NCI-H345 (cell line): ENCODE measurements at regions not wholly inside any gene's neighbourhood (a gene's known extent, or its start where the extent isn't known, plus 50 kb on each side); places are given as distances from the start of the nearest gene placed in this dataset.

Source experiments
- DNase-seq: peaks from one replicate; lab custom pipeline; 2025; lab: John Stamatoyannopoulos, UW

DNA sequence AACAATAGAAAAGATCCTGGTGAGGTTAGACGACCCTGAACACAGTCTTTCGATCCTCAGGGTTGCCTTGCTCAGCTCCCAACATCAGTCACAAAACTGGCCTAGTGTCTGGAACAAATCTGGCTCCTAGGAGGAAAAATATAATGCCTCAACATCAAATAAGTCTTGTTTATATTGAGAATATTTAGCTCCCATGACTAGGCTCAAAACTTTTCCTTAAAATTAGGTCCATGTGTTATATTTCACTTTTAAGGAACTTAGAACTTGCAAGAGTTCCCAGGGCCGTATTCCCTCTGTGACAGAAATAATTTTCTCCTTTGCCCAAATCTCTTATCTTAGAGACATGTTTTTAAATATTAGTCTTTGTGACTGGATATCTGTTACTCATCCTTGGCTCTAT lies 819.7 kb upstream of the ZEB2 start:
- no peak for DNase-seq

DNA sequence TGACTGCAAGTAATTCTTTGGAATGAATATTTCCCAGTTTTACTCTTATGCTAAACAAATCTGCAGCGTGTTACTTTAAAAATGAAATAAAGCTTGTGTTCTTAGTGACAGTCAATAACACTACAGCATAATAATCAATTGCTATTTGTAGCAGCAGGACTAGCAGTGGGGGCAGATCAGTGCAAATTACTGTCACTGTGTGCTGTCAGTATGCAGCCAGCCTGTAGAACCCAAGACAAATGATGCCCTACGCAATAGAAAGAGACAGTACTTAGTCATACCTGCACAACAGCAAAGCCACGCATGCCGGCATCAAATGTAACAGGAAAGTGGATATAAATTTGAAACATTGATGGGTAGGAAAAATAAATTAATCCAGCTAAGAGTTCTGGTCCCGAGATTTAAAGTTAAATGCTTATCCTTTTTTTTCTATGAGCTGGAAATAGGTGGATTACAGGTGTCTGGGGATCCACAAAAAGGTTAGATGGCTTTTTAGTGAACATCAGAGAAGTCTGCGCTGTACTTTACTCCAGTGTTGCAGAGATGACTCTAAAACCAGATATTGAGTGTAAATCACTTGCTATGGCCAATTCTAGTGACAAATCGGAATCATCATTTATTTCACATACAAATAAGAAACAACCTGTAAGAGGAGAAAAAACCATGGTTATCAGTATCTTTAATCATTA lies 812.4 kb upstream of the ZEB2 start:
- no peak for DNase-seq

DNA sequence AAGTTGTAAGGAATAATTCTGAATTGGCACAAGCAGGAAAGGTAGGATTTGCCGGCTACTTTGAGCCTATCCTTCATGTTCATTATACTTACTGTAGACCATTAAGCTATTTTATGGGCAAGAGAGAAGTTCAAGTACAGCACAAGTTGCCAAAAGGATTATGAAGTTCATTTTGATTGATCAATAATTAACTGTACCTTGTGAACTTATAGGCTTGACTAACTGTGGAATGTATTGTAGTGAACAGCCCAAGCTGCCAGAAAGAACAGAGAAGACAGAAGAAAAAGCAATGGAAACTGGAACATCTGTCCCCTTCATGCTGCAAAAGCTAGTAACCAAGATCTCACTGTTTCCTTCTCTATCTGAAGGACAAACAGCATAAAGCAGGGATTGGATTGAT lies 810.1 kb upstream of the ZEB2 start:
- DNase-seq = no peak

DNA sequence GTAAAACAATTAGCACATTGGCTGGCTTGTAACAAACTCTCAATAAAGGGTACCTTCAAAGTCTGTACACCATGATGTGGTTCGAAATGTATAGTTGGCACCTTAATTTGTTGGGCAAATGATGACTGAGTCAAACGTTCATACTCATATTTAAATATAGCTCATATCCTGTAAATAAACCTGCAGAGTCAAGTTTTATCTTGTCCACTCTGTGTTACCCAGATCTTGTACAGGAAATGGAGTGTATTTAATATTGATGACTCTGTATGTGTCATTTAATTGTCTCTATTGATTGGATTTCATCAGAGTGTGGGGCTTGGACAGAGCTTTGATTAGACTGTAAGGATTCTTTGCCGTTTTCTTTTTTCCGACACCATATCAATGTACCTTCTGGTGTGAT lies 805.6 kb upstream of the ZEB2 start:
- DNase-seq = no peak

DNA sequence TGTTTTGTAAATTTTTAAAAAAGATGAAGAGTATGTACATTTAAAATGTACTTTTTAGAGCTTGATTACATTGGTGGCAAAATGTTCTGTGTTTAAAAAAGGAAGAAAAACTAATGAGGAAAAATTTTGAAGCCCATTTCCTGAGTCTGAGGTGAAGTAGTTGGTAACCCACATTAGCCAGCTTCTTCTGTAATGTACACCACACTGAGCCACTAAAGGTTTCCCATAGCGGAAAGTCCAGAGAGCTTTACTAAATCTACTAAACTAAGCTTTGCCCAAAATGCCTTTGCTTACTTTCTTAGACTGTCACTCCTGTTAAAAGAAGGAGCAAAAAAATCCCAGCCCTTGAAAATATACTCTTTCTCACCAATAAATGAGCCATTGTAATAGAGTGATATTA lies 804.8 kb upstream of the ZEB2 start:
- DNase-seq = no peak

DNA sequence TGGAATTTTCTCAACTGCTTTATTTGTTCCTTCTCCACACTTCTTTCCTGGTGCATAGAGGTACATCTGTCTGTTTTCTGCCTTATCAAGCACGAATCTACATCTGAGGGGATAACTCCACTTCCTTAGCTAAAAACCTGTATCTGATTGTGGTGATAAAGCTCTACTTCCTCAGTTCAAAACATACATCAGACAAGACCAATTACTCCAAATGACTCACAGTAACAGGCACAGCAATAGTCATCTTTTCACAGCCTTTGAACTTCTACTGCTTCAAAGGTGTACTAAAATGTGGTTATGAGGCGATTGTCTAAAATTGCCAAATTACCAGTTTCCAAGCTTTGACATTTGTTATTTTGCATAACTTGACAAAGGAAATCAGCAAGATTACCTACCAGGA lies 803.6 kb upstream of the ZEB2 start:
- DNase-seq = no peak

DNA sequence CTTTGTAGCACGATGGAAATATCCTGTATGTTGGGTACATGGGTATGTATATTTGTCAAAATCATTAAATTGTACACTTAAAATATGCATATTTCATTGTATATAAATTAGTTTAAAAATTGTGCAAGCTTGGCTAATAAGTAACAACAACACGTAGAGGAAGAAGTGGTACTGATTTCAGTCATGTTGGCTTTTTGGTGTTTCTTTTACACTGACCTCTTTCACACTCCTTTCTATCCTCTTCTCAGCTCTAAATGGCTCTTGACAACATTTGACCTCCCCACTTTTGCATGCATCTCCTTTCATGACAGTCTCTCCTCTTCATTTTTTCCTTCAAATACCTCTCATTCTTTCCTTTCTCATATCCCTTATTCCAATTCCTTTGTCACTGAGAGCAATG lies 801.4 kb upstream of the ZEB2 start:
- no peak for DNase-seq

DNA sequence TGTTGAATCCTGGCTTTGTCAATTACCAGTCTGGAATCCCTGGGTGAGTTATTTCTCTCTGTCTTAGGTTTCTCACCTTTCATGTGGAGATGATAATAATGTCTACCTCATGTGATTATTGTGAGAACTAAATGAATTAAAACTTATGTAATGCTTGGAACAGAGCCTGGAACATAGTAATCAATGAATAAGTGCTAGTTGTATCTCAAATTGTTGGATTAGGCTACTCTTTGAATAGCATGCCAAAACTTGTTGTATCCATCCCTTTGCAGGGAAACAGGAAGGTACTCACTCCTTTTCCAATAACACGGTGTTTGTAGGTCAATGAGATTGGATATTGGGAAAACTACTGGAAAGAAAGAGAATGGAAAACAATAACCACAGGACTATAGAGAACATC lies 796.6 kb upstream of the ZEB2 start:
- no peak for DNase-seq

DNA sequence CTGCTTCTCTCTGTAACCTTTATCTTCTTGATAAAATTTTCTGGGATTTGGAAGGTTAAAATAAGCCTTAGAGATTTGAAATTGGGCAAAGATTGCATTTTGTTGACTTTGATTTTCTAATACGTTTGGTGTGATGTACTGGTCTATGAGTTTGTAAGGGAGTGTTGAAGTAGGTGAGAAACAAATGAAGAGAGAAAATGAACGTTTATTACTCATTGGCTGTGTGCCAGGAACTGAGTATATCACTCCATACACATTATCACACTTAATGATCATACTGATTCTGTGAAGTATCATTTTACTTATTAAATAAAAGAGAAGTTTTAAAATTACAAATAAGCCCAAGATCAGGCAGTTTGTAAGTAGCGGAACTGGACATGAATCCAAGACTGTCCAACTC lies 795.1 kb upstream of the ZEB2 start:
- DNase-seq = no peak

- no peak for DNase-seq
Observed at GRCh38 chr2:145314119-145314633, 794.3 kb upstream of the ZEB2 start.

DNA sequence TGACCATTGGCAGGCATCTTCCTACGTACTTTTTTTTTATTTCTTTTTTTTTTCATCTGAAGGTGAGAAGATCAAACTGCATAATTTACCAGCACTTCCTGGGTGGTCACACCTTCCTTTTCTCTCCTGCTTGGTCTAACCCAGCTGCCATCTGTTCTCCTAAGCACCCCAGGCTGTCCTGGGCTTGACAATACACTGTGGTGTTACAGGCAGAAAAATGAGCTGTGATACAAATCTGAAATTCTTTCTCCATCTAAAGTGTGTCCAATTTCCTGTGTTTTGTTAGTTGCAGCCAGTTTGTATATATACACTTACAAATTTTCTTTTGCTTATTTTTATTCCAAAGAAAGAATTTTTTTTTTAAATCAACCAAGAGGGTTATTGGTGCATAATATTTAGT lies 786.0 kb upstream of the ZEB2 start:
- DNase-seq = no peak

DNA sequence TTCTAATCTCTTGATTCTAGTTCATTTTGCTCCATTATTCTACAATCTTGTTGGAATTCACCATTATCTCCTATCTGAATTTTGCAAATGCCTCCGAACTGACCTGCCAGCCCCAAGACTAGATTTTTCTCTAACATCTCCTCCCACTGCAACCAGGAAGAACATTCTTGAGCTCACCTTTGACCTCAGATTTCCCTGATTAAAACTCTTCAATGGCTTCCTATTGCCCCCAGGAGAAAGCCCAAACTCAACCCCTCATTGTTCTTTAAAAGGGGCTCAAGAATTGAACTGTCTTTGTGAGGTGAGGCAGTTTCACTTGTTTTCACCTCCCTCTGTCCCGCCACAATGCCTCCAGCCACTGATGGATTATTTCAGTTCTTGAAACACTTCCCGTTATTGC lies 784.6 kb upstream of the ZEB2 start:
- no peak for DNase-seq

DNA sequence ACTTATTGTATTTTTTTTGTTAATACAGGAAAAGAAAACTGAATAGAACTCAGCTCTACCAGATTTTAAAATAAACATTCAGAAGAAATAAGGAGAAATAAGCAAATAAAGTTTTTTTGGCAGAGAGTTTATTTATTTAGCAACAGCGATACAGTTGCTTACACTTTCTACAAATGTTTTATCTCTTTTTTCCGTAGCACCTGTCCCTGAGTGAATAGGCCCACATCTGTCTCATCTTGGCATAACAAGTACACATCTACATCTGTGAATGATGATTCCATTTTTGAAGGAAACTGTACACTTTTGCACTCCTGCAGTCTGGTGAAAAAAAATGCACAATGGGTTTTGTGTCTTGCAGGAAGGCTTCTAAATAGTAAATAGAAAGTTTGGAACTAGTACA lies 783.6 kb upstream of the ZEB2 start:
- DNase-seq = peak; percentile 41

DNA sequence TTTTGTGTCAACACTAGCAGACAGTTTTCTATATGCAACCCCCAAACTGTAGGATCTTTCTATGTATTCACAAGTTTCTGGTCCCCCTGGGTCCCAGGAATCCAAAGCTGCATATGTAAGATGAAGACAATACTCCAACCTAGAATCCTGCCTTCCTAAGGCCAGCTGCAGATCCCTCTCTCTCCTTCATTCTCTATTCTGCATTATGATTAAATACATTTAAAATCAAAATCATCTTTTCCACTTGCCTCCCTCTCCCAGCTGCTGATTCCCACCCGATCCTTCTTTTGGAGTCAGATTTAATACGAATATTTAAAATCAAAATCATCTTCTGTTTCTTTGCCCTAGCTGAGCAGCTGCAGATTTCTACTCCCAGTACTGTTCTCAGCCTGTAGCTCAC lies 783.0 kb upstream of the ZEB2 start:
- DNase-seq = no peak

DNA sequence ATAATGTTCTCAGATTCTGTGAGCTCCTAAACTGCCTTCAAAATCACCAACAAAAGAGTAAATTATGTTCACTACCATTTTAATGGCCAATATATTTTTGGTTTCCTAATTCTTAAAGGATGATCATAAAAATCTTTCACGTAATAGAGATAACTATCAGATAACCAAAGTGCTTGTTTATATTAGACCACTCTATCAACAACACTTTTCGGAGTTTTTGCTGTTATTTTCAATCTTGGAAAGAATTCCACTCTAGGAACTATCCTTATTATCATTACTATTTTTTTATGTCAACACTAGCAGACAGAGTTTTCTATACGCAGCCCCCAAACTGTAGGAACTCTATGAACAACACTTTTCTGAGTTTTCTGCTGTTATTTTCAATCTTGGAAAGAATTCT lies 782.5 kb upstream of the ZEB2 start:
- no peak for DNase-seq

GRCh38 chr2:145299368-145299767 lies 779.4 kb upstream of the ZEB2 start:
- no peak for DNase-seq

DNA sequence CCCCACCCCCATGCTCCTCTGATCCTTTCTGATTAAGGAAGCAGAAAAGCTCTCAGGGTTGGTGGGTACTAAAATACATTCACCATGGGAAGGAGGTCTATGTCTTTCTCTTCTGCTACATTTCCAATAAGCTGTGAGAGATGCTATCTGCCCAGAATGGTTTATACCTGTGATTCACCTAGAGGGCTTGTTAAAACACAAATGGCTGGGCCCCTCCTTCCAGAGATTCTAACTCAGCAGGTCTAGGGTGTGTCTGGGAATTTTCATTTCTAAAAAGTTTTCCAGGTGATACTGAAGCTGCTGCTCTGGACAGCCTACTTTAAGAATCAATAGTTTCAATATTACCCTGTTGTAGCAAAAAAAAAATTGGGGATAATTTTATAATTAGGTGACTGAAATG lies 772.2 kb upstream of the ZEB2 start:
- no peak for DNase-seq

- DNase-seq = no peak
Observed at GRCh38 chr2:145290986-145291385, 771.1 kb upstream of the ZEB2 start.

DNA sequence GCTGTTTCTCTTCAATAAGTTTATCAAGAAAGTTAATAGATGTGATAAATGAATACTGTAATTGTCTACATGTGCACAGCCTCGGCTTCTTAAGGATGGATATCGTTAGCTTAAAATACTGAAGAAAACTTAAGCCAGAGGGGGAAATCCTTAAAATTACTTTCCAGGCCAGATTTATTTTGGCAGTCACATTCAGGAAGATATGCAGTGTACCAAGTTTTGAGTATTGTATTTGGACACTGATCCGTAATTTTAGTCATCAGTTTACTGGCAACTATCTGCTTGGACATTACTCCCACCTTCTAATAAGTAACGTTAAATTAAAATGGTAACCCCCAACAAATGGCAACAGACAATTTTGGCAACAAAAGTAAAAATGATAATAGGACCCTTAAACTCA lies 770.0 kb upstream of the ZEB2 start:
- DNase-seq = no peak

DNA sequence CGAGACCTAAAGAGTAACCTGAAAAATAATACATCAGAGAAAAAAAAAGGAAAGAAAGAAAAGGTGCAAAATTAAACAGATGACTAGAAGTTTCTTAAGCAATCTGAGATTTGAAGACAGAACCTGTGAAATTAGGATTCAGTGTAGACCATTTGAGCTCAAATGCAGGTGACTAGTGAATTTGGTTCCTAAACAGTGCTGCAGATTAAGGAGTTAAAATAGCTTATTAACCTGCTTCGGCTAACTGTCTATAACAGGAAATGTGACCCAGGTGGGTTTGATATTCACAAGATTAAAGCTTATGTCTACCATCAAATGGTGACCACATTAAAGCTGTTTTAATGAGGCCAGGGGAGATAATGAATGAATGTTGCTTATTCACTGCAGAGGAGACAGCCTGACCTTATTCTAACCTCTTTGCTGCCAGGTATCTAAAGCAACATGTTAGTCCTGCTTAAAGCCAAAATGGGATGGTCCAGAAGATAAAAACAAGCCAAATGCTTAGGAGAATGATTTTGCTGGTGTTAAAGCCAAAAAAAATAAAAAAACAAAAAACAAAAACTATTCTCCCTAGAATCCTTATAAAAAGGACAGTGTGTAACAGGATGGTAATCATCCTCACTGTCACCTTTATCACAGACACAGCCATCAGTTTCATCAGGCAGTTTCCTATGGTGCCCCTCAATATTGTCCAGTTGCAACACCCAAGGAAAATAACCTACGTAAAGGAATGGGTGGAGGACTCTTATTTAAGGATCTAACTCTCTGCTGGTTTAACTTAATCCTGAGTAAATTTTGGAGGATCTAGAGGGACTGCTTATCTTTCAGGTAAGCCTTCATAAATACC lies 769.0 kb upstream of the ZEB2 start:
- DNase-seq = no peak

- no peak for DNase-seq
Observed at GRCh38 chr2:145287736-145288135, 767.8 kb upstream of the ZEB2 start.

DNA sequence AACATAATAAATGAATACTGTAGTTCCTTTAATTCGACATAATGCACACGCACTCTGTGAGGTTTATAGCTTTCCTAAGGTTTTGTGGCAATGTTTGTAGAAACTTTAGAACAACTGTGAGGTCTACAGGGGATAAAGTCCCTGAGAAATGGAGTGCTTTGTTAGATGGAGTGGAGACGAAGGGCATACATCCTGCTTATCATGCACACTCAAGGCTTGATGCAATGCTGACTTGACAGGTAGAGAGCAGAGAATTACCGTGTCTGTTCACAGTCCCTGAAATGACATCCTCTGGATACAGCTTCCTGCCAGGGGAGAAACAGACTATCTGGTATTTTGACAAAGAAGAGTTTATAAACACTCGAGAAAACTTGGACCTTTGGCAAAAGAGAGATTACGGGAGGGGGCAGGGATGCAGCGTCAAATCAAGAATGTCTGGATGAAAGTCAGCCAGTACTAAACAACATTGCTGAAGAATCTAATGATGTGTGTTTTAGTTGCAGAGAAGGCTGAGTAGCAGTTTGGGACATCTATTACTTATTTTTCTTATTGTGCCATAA lies 766.9 kb upstream of the ZEB2 start:
- no peak for DNase-seq

DNA sequence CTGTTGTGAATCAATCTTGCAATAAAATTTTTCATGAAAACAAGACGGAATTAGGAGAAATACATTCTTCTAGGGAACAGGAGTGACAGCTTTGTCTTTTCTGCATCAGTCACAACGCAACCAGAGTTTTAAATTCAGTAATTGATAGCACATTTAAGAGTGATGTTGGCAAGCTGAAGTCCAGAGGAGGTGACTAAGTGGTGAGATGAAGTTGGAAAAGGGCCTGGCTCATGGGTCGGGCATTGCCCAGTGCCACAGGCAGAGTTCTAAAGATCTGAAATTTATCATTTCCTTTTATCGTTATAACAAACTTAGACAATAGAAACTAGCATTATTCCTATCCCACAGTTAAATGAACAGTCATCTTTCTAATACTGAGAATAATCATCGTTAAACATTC lies 764.6 kb upstream of the ZEB2 start:
- no peak for DNase-seq
